Loucy (cell line): ENCODE measurements at regions not wholly inside any gene's neighbourhood (a gene's known extent, or its start where the extent isn't known, plus 50 kb on each side); places are given as distances from the start of the nearest gene placed in this dataset.

ENCODE experiments used
- H2AFZ ChIP-seq: fragments of 200-600 bp; sonication (generic); 2 replicates; pipeline ENCODE4 v1.6.0; 2016; ENCODE audit warnings: antibody characterized with exemption, mild to moderate bottlenecking, low read length, moderate library complexity
- H3F3A ChIP-seq: fragments of 200-600 bp; 2 replicates; pipeline ENCODE4 v1.6.0; 2016; ENCODE audit warnings: antibody characterized with exemption, low read depth, mild to moderate bottlenecking
- H3K27me3 ChIP-seq: fragments of 200-600 bp; sonication (generic); 2 replicates; pipeline ENCODE4 v1.6.1; 2014; ENCODE audit warnings: low read length, mild to moderate bottlenecking; ENCODE audit not compliant: insufficient read depth, poor library complexity, severe bottlenecking
- H3K36me3 ChIP-seq: fragments of 200-600 bp; sonication (generic); 2 replicates; pipeline ENCODE4 v1.6.1; 2016; ENCODE audit warnings: low read length; ENCODE audit not compliant: insufficient read depth
- H3K4me1 ChIP-seq: fragments of 200-600 bp; sonication (generic); 2 replicates; pipeline ENCODE4 v1.5.1; 2014; ENCODE audit warnings: low read length, mild to moderate bottlenecking; ENCODE audit not compliant: insufficient read depth, poor library complexity, severe bottlenecking
- H3K4me2 ChIP-seq: fragments of 200-600 bp; sonication (generic); 2 replicates; pipeline ENCODE4 v1.6.0; 2014; ENCODE audit warnings: antibody characterized with exemption, low read length, low read depth, mild to moderate bottlenecking; ENCODE audit not compliant: poor library complexity, severe bottlenecking
- H3K4me3 ChIP-seq: fragments of 200-600 bp; sonication (generic); 2 replicates; pipeline ENCODE4 v1.5.1; 2014; ENCODE audit warnings: low read length, mild to moderate bottlenecking, mixed read lengths; ENCODE audit not compliant: poor library complexity, severe bottlenecking
- H3K79me2 ChIP-seq: fragments of 200-600 bp; sonication (generic); 2 replicates; pipeline ENCODE4 v1.6.1; 2014; ENCODE audit warnings: low read length; ENCODE audit not compliant: insufficient read depth
- H3K9ac ChIP-seq: fragments of 200-600 bp; sonication (generic); 2 replicates; pipeline ENCODE4 v1.6.0; 2014; ENCODE audit warnings: mild to moderate bottlenecking, low read depth, low read length, moderate library complexity; ENCODE audit not compliant: poor library complexity, severe bottlenecking
- H3K9me2 ChIP-seq: fragments of 200-600 bp; sonication (generic); replicated peaks from 2 replicates; pipeline ENCODE4 v1.6.1; 2016; ENCODE audit warnings: low read depth, low read length, mixed read lengths
- H3K9me3 ChIP-seq: fragments of 200-600 bp; sonication (generic); 2 replicates; pipeline ENCODE4 v1.6.1; 2014; ENCODE audit warnings: mild to moderate bottlenecking, antibody characterized with exemption, low read length, low read depth; ENCODE audit not compliant: insufficient read depth
- H4K20me1 ChIP-seq: fragments of 200-600 bp; sonication (generic); 2 replicates; pipeline ENCODE4 v1.6.0; 2014; ENCODE audit warnings: antibody characterized with exemption, low read length, mild to moderate bottlenecking; ENCODE audit not compliant: insufficient read depth, poor library complexity, severe bottlenecking
- CTCF ChIP-seq: fragments of 200-600 bp; sonication (generic); conservative IDR thresholded peaks from 2 replicates; pipeline ENCODE4 v1.5.1; 2014; ENCODE audit warnings: mild to moderate bottlenecking, antibody characterized with exemption, low read length
- EZH2phosphoT487 ChIP-seq: fragments of 200-600 bp; IDR thresholded peaks from 2 replicates; pipeline ENCODE4 v1.6.1; 2018; ENCODE audit warnings: antibody characterized with exemption, mild to moderate bottlenecking, moderate library complexity, borderline replicate concordance

- Histone ChIP-seq H2AFZ (no peak overlapping the region), H3K9me3 (peaks cover 6% of the 10 kb centered on the region; the same call in 1 of the 2 replicates), H3K79me2 (no peaks in the 10 kb centered on the region), H3K9me2 (no peaks in the 10 kb centered on the region), H3K36me3 (no peaks in the 10 kb centered on the region), H3K9ac (no peak overlapping the region), H3K27me3 (no peaks in the 10 kb centered on the region), H4K20me1 (no peaks in the 10 kb centered on the region), H3K4me1 (no peaks in the 10 kb centered on the region), H3K4me2 (no peak overlapping the region), H3F3A (no peaks in the 10 kb centered on the region), H3K4me3 (no peak overlapping the region)
- no peak for TF ChIP-seq EZH2phosphoT487
- no peak for TF ChIP-seq CTCF
Measured at GRCh38 chr1:37158113-37158749, 123.9 kb upstream of the GRIK3 start.

- peaks cover 6% of the 10 kb centered on the region; the same call in 1 of the 2 replicates for H3K9me3 ChIP-seq
- no peak overlapping the region for H3K4me3 ChIP-seq
- no peaks in the 10 kb centered on the region for H4K20me1 ChIP-seq
- no peaks in the 10 kb centered on the region for H3K9me2 ChIP-seq
- TF ChIP-seq CTCF (no peak), EZH2phosphoT487 (no peak)
- H3K79me2 ChIP-seq = no peaks in the 10 kb centered on the region
- no peak overlapping the region for H3K9ac ChIP-seq
- no peak overlapping the region for H2AFZ ChIP-seq
- no peaks in the 10 kb centered on the region for H3F3A ChIP-seq
- H3K4me1 ChIP-seq = no peaks in the 10 kb centered on the region
- no peaks in the 10 kb centered on the region for H3K36me3 ChIP-seq
- H3K4me2 ChIP-seq = no peak overlapping the region
- H3K27me3 ChIP-seq = no peaks in the 10 kb centered on the region
Measured at GRCh38 chr1:37159102-37159501, 124.8 kb upstream of the GRIK3 start.

GRCh38 chr1:37161171-37161570, 126.9 kb upstream of the GRIK3 start:
- no peak overlapping the region for H3K4me3 ChIP-seq
- H3K27me3 ChIP-seq = no peaks in the 10 kb centered on the region
- H3K9me3 ChIP-seq = peaks cover 10% of the 10 kb centered on the region; the same call in 1 of the 2 replicates
- H3K9ac ChIP-seq = no peak overlapping the region
- TF ChIP-seq CTCF = no peak
- no peak for TF ChIP-seq EZH2phosphoT487
- H3K4me2 ChIP-seq = no peak overlapping the region
- H3F3A ChIP-seq = no peaks in the 10 kb centered on the region
- no peak overlapping the region for H2AFZ ChIP-seq
- H4K20me1 ChIP-seq = no peaks in the 10 kb centered on the region
- no peaks in the 10 kb centered on the region for H3K4me1 ChIP-seq
- H3K9me2 ChIP-seq = no peaks in the 10 kb centered on the region
- no peaks in the 10 kb centered on the region for H3K79me2 ChIP-seq
- no peaks in the 10 kb centered on the region for H3K36me3 ChIP-seq
